ENCODE measurements at regions not wholly inside any gene's neighbourhood (a gene's known extent, or its start where the extent isn't known, plus 50 kb on each side); places are given as distances from the start of the nearest gene placed in this dataset.
"Not testable (repeated sequence)": the region's sequence is repeated elsewhere in the genome, so short reads cannot be mapped to it uniquely, and the experiment has no call there.

DNA sequence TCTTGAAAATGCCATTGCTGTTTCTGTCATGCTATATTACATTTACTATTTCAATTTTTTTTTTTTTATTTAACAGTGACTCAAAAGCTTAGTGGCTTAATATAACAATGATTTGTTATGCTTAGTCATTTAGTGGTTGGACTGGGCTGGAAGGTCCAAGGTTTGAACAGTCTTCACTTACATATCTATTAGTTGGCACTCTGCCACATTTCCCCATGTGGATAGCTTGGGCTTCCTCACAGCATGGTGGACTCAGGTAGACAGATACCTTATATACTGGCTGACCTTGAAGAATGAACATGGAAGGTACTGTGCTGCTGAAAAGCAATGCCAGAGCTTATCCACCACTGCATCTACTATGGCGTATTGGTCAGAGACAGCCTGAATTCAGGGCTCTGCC lies 909.5 kb upstream of the SOX11 start:
- Histone ChIP-seq H3K4me3 (no peak overlapping the region), H3K9me3 (peaks cover 2 to 4% of the 10 kb centered on the region in 2 donors), H3K36me3 (no peaks in the 10 kb centered on the region), H3K4me1 (no peaks in the 10 kb centered on the region), H3K27ac (no peak overlapping the region), H3K27me3 (no peaks in the 10 kb centered on the region)
- intact Hi-C loops (cut with DNase I; ENCODE audit: low total_unique reads), result no loop called here
- TF ChIP-seq, protein P1, sequence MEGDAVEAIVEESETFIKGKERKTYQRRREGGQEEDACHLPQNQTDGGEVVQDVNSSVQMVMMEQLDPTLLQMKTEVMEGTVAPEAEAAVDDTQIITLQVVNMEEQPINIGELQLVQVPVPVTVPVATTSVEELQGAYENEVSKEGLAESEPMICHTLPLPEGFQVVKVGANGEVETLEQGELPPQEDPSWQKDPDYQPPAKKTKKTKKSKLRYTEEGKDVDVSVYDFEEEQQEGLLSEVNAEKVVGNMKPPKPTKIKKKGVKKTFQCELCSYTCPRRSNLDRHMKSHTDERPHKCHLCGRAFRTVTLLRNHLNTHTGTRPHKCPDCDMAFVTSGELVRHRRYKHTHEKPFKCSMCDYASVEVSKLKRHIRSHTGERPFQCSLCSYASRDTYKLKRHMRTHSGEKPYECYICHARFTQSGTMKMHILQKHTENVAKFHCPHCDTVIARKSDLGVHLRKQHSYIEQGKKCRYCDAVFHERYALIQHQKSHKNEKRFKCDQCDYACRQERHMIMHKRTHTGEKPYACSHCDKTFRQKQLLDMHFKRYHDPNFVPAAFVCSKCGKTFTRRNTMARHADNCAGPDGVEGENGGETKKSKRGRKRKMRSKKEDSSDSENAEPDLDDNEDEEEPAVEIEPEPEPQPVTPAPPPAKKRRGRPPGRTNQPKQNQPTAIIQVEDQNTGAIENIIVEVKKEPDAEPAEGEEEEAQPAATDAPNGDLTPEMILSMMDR (IDR thresholded peaks at IDR 0.05), result no peak
- TF ChIP-seq POLR2A (IDR thresholded peaks at IDR 0.05) (no peak), POLR2AphosphoS5 (IDR thresholded peaks at IDR 0.05) (no peak)
- DNase-seq (ENCODE audit: low spot score in 2 of 2), result no peak

- Histone ChIP-seq H3K27me3 (no peaks in the 10 kb centered on the region), H3K4me1 (no peaks in the 10 kb centered on the region), H3K27ac (no peak overlapping the region), H3K36me3 (no peaks in the 10 kb centered on the region), H3K9me3 (peaks cover 0 to 11% of the 10 kb centered on the region in 2 donors), H3K4me3 (no peak overlapping the region)
- TF ChIP-seq POLR2A (IDR thresholded peaks at IDR 0.05), result no peak
- TF ChIP-seq, protein P1 (IDR thresholded peaks at IDR 0.05), result no peak
- TF ChIP-seq POLR2AphosphoS5 (IDR thresholded peaks at IDR 0.05), result no peak
- no peak for DNase-seq (ENCODE audit: low spot score in 2 of 2)
- intact Hi-C loops (cut with DNase I; ENCODE audit: low total_unique reads), result no loop called here
These were observed 900.7 kb upstream of the SOX11 start for GRCh38 chr2:4791488-4791887.

GRCh38 chr2:4792126-4792525 lies 900.1 kb upstream of the SOX11 start:
- no peak for TF ChIP-seq POLR2A (IDR thresholded peaks at IDR 0.05)
- TF ChIP-seq, protein P1 (IDR thresholded peaks at IDR 0.05), result no peak
- no peak for TF ChIP-seq POLR2AphosphoS5 (IDR thresholded peaks at IDR 0.05)
- H3K9me3 ChIP-seq, result peaks cover 0 to 14% of the 10 kb centered on the region in 2 donors
- H3K27me3 ChIP-seq, result no peaks in the 10 kb centered on the region
- intact Hi-C loops (cut with DNase I; ENCODE audit: low total_unique reads), result no loop called here
- H3K4me1 ChIP-seq, result no peaks in the 10 kb centered on the region
- no peaks in the 10 kb centered on the region for H3K36me3 ChIP-seq
- no peak for DNase-seq (ENCODE audit: low spot score in 2 of 2)
- no peak overlapping the region for H3K27ac ChIP-seq
- H3K4me3 ChIP-seq, result no peak overlapping the region

DNA sequence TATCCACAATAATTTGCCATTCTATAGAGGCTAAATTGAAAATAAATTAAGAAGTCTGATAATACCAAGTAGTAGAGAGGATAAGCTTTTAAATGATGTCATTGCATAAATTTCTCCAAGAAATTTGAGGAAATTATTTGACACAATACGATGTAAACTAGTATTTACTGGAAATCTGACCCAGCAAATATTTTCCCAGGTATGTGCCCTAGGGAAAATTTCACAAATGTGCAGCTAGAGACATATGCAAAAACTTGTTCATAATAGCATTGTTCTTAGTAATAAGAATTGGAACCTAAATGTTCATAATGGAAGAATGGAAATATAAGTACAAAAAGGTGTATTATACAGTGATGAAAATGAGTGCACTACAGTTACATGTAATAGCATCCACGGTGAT lies 888.8 kb upstream of the SOX11 start:
- no peak overlapping the region for H3K27ac ChIP-seq
- peaks cover 0 to 3% of the 10 kb centered on the region in 2 donors for H3K9me3 ChIP-seq
- intact Hi-C loops (cut with DNase I; ENCODE audit: low total_unique reads), result no loop called here
- no peaks in the 10 kb centered on the region for H3K27me3 ChIP-seq
- no peaks in the 10 kb centered on the region for H3K36me3 ChIP-seq
- no peaks in the 10 kb centered on the region for H3K4me1 ChIP-seq
- no peak overlapping the region for H3K4me3 ChIP-seq
- no peak for DNase-seq (ENCODE audit: low spot score in 2 of 2)
- TF ChIP-seq, protein P1 (IDR thresholded peaks at IDR 0.05), result no peak
- TF ChIP-seq POLR2A (IDR thresholded peaks at IDR 0.05) (no peak), POLR2AphosphoS5 (IDR thresholded peaks at IDR 0.05) (no peak)

DNA sequence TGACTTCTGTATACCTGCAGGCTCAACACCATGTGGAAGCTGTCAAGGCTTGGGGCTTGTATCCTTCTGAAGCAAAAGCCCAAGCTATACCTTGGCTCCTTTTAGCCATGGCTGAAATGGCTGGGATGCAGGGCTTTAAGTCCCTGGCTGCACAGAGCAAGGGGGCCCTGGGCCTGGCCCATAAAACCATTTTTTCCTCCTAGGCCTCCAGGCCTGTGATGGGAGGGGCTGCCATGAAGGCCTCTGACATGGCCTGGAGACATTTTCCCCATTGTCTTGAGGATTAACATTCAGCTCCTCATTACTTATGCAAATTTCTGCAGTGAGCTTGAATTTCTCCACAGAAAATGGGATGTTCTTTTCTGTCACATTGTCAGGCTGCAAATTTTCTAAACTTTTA lies 878.0 kb upstream of the SOX11 start:
- not testable (repeated sequence) for H3K36me3 ChIP-seq; H3K27me3 ChIP-seq; H3K4me3 ChIP-seq; DNase-seq (ENCODE audit: low spot score in 2 of 2); H3K4me1 ChIP-seq; H3K27ac ChIP-seq
- intact Hi-C loops (cut with DNase I; ENCODE audit: low total_unique reads), result loop anchor here (10.0 kb wide), 1 partner anchor 51 kb away; no protein-coding TSS in a partner anchor
- peaks cover 0 to 15% of the 10 kb centered on the region in 2 donors for H3K9me3 ChIP-seq

DNA sequence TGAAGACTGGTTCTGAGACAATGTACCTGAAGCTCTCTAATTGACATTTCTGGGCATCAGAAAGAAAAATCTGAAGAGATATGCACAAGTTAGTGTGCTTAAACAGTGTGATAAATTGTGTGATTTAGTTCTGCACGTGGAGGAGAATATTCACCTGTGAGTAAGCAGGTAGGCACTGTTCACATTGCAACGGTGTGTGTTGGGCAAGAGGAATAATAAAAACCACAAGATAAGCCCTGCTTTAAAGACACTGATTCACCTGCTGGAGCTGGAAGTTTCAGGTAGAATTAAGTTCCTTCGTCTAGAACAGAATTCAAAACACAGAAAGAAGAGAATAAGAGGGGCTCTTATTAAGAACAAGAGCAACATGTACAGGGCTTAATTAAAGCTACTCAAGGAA lies 864.3 kb upstream of the SOX11 start:
- DNase-seq (ENCODE audit: low spot score in 2 of 2), result no peak
- TF ChIP-seq POLR2AphosphoS5 (IDR thresholded peaks at IDR 0.05), result no peak
- TF ChIP-seq, protein P1 (IDR thresholded peaks at IDR 0.05), result no peak
- TF ChIP-seq POLR2A (IDR thresholded peaks at IDR 0.05), result no peak
- intact Hi-C loops (cut with DNase I; ENCODE audit: low total_unique reads), result no loop called here

More for the DNA sequence above, 864.3 kb upstream of the SOX11 start:
- H3K4me3 ChIP-seq, result no peak overlapping the region
- no peak overlapping the region for H3K27ac ChIP-seq
- H3K27me3 ChIP-seq, result no peaks in the 10 kb centered on the region
- H3K4me1 ChIP-seq, result no peaks in the 10 kb centered on the region
- no peaks in the 10 kb centered on the region for H3K9me3 ChIP-seq
- H3K36me3 ChIP-seq, result no peaks in the 10 kb centered on the region

All from breast epithelium (tissue), 4 donors.